GM19240 (cell line): ENCODE measurements at regions not wholly inside any gene's neighbourhood (a gene's known extent, or its start where the extent isn't known, plus 50 kb on each side); places are given as distances from the start of the nearest gene placed in this dataset.

ENCODE experiments used
- DNase-seq: peaks from one replicate; pipeline ENCODE4 v3.0.0; 2011; ENCODE audit warnings: low spot score; ENCODE audit not compliant: insufficient read length

DNA sequence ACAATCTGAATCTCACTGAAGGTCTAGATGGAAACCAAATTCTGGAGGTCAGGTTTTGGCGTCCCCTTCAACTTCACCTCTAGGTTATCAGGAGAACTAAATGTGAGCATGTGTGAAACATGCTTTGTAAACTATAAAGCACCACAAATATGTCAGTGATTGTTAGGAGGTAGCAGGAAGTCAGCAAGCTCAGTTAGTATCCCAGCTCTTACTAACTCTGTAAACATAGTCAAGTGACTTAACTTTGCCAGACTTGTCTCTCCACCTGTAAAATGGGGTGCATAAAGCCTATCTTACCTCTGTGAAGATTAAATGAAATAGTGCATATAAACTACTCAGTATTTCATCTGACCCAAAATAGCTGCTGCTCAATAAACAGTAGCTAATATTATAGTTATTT, 121.5 kb downstream of the INSIG2 start:
- no peak for DNase-seq

DNA sequence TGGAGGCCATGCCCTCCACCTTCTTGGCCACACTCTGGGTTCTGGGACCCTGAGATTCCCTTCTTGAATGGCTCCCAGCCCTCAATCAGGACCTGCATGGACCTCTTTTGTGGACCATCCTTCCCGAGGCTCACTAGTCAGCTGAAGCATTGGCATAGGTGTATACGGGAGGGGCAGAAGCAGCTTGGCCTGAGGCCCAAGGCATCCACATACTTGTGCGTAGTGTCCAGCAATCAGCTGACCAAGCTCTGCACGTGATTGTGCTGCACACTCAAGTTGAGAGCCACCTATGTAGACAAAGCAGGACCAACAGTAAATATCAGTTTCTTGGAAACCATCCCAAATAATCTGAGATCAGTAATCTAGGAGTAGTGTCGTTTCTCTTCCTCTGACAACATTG, 119.6 kb downstream of the INSIG2 start:
- no peak for DNase-seq

- peak; percentile 35 for DNase-seq
Observed at GRCh38 chr2:118202707-118203303, 114.5 kb downstream of the INSIG2 start.

GRCh38 chr2:118198268-118198667, 110.0 kb downstream of the INSIG2 start:
- DNase-seq: no peak

- DNase-seq: no peak
Observed at GRCh38 chr2:118197011-118197675, 108.9 kb downstream of the INSIG2 start.

DNA sequence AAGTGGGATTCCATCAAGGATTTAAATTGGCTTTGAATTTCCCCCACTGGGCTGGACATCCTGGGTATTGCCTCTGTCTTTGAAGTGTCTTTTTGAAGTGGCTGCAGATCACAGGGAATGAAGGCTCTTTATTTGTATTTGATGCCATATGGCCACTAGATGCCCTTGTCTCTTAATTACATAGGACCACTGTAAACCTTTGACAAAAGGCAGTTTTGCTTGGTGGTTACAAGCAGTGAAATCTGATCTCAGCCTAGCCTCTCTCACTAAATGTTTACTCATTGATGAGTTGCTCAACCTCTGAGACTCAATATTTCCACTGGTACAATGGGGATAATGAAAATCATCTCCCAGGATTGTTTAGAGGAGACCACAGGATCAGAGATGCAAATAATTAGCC, 102.2 kb downstream of the INSIG2 start:
- DNase-seq: no peak

DNA sequence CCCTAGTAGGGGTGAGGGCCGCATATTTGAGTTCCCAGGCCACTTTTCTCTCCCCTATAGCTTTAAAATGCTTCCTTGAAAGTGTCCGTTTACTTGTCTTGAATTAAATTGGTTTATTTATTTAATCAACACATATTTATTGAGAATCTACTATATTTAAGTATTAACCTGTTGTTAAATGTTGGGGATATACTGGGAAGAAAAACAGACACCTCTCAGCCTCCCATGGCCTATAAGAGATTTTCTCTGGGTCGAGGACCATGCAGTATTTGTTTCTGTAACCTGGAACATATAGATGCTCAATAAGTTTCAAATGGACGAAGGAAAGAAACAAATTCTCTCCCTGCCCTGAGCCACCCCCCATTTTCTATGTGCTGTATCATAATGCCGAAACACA, 98.6 kb downstream of the INSIG2 start:
- DNase-seq: no peak

DNA sequence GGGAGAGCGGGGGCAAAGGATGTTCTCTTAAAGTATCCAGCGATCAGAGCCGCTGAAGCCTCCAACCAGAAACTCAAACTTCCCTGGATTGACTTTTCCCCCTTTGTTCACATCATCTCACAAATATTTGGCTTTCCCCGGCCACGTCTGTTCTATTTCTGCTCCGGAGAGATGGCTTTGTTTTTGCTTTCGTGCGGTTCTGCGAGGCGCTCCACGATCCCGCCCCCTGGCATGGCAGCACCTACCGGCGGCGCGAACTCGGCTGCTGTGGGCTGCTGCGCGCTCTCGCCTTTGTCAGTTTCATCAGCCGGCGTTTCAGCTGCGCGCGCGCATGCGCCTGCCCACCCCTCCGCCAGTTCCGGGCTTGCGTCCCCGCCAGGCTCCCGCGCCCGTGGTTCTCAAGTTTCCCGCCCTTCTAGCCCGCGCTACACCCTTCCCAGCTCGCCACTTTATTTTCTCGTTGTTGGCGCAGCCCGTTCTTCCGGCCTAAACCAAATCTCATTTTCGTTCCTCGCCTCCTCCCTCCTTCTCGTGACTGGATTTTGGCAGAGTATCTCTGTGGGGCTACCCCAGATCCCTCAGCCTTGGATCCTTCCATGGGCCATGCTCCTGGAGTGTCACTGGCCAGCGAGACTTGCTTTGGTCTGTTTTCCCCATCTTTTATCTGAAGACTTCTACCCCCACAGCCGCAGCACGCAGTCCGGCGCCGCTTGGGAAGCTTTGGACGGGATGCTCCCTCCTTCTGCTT, 98.0 kb downstream of the INSIG2 start:
- DNase-seq: peak; percentile 85

- peak; percentile 52 for DNase-seq
Observed at GRCh38 chr2:118185210-118186109, 97.2 kb downstream of the INSIG2 start.

GRCh38 chr2:118183381-118183780, 95.1 kb downstream of the INSIG2 start:
- DNase-seq: no peak

DNA sequence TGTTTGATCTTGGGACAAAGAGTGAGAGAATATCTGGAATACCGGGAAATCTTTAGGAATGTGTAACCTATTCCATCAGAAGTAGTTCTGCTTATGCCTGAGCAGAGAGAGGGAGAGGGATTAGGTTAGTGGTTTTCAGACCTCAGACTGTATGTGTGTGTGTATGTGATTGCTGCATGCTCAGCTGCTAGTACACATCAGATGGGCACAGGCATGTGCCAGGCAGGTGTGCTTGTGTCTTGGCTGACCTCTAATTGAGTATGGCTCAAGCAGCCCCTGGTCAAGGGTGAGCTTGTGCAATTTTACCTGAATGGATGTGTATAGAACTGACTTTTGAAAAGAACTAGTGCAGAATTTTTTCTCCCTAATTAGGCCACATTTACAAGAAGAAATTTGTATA, 91.2 kb downstream of the INSIG2 start:
- no peak for DNase-seq

DNA sequence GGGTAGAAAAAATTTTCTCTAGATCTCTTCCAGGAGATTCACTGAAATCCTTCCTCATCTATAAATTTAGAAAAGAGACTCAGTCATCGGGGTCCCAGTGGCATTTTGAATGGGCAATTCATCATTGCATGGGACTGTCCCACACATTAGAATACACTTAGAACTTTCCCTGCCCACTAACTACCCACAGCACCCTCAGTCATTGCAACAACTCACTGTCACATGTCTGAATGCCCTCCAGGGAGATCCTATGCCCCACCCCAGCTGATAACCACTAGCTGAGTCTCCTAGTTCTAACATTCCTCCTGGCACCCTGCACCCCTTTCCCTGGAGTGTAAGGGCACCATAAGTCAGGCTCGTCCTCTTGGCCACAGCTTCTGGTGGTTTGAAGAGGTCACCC, 89.6 kb downstream of the INSIG2 start:
- DNase-seq: no peak

GRCh38 chr2:118177318-118177717, 89.0 kb downstream of the INSIG2 start:
- DNase-seq: no peak

DNA sequence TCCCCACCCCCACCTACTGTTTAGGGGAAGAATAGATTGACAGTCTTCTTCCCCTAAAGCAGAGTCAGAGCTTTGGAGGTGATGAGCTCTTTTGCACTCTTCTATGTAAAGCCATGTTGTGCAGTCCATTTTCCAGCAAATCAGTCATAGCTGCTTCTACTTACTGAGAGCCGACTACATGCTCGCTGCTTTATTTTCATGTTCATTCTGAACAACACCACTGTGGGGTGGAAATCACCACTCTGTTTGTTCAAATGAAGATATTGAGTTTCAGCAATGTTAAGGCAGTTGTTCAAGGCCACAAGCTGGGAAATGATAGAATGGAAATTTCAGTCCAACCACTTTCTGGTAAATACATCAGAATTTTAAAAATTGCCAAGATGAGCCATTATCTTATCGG, 88.3 kb downstream of the INSIG2 start:
- DNase-seq: no peak

- DNase-seq: no peak
Observed at GRCh38 chr2:118171546-118171945, 83.3 kb downstream of the INSIG2 start.

GRCh38 chr2:118169359-118170005, 81.2 kb downstream of the INSIG2 start:
- DNase-seq: no peak

DNA sequence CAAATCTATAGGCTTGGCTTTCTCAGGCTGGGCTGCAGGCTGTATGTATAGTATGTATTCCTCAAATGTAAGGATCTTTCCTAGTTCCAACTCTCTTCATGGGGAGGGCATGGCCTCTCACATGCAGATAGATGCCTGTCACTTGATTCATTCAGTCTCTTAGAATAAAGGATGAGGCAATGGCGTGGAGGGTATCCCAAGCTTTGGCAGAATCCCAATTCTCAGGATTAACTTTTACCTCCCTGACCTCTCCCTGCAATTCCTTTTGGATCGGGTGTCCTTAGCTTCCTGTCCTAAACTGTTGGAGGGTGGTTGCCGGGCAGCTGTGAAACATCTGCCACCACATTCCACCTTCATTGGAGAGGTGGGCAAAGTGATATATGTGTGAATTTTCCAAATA, 80.3 kb downstream of the INSIG2 start:
- DNase-seq: no peak

DNA sequence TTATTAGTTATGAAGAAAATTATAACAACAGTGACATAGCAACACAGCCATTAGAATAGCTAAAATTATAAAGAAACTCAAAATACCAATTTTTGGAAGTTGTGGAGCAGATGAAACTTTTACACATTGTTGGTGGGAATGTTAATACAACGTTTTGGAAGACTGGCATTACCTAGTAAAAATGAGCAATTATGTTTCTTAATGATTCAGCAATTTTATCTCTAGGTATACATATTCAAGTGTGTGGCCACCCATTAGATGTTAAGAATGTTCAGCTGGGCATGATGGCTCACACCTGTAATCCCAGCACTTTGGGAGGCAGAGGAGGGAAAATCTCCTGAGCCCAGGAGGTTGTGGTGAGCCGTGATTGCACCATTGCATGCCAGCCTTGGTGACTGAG, 78.8 kb downstream of the INSIG2 start:
- DNase-seq: no peak

DNA sequence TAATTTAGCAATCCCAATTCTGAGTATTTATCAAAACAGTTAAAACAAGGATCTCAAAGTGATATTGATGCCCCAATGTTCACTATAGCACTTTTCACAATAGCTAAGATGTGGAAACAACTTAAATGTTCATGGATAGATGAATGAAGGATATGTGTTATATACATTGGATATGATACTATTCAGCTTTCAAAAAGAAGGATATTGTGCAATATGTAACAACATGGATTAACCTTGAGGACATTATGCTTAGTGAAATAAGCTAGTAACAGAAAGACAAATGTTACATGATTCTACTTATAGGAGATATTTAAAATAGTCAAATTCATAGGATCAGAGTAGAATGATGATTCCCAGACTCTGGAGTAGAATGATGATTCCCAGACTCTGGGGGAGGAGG, 78.0 kb downstream of the INSIG2 start:
- no peak for DNase-seq

- DNase-seq: no peak
Observed at GRCh38 chr2:118165595-118165994, 77.3 kb downstream of the INSIG2 start.
